Liver (tissue), 7 donors: ENCODE measurements at regions not wholly inside any gene's neighbourhood (a gene's known extent, or its start where the extent isn't known, plus 50 kb on each side); places are given as distances from the start of the nearest gene placed in this dataset.

ENCODE experiments used
- DNase-seq: peaks from one replicate; pipeline ENCODE4 v3.0.0-alpha.2; 2017; ENCODE audit warnings: low spot score
- H3K27ac ChIP-seq, 2 donors: one replicate each; pipeline ENCODE4 v1.7.0; 2013; ENCODE audit warnings: inconsistent platforms in 2 of 2, low read length in 2 of 2, control low read depth in 1 of 2, low read depth in 1 of 2, mild to moderate bottlenecking in 1 of 2
- H3K27me3 ChIP-seq, 4 donors: one replicate each; pipeline versions ENCODE4 v1.6.1 to v1.7.0; 2013; ENCODE audit warnings: low read length in 3 of 4, inconsistent platforms in 1 of 4, mild to moderate bottlenecking in 1 of 4, moderate library complexity in 1 of 4; ENCODE audit not compliant: control insufficient read depth in 4 of 4, insufficient read depth in 4 of 4
- H3K36me3 ChIP-seq, 4 donors: one replicate each; pipeline versions ENCODE4 v1.6.1 to v1.7.0; 2013; ENCODE audit warnings: low read length in 3 of 4, mild to moderate bottlenecking in 3 of 4, low read depth in 1 of 4, moderate library complexity in 1 of 4; ENCODE audit not compliant: control insufficient read depth in 4 of 4, insufficient read depth in 3 of 4
- H3K4me1 ChIP-seq, 4 donors: one replicate each; pipeline versions ENCODE4 v1.6.1 to v1.7.0; 2013; ENCODE audit warnings: low read length in 3 of 4, mild to moderate bottlenecking in 3 of 4, moderate library complexity in 1 of 4; ENCODE audit not compliant: control insufficient read depth in 4 of 4, insufficient read depth in 4 of 4
- H3K4me3 ChIP-seq, 3 donors: one replicate each; pipeline versions ENCODE4 v1.6.1 to v1.7.0; 2013; ENCODE audit warnings: low read length in 3 of 3, control low read depth in 1 of 3, low read depth in 1 of 3, mild to moderate bottlenecking in 1 of 3
- H3K9ac ChIP-seq, 2 donors: one replicate each; pipeline ENCODE4 v1.7.0; 2013; ENCODE audit warnings: low read length in 2 of 2, mild to moderate bottlenecking in 2 of 2, moderate library complexity in 2 of 2, control low read depth in 1 of 2, low read depth in 1 of 2
- H3K9me3 ChIP-seq, 4 donors: one replicate each; pipeline versions ENCODE4 v1.6.1 to v1.7.0; 2013; ENCODE audit warnings: low read length in 3 of 4; ENCODE audit not compliant: control insufficient read depth in 4 of 4
- ATF3 ChIP-seq: IDR thresholded peaks from 2 replicates; pipeline ENCODE4 v1.6.1; 2016; ENCODE audit warnings: antibody characterized with exemption
- EGR1 ChIP-seq, 2 donors: IDR thresholded peaks; 2 replicates each; pipeline ENCODE4 v1.6.1; 2016 to 2018; ENCODE audit warnings: antibody characterized with exemption in 2 of 2, low read depth in 2 of 2
- FOXA1 ChIP-seq: IDR thresholded peaks from 2 replicates; pipeline ENCODE4 v1.6.1; 2016; ENCODE audit warnings: antibody characterized with exemption
- FOXA2 ChIP-seq: IDR thresholded peaks from 2 replicates; pipeline ENCODE4 v1.6.1; 2016; ENCODE audit warnings: antibody characterized with exemption
- GABPA ChIP-seq, 2 donors: IDR thresholded peaks in 1 of 2; conservative IDR thresholded peaks in 1 of 2; 2 replicates each; pipeline ENCODE4 v1.6.1; 2016; ENCODE audit warnings: antibody characterized with exemption in 2 of 2, mild to moderate bottlenecking in 1 of 2, moderate library complexity in 1 of 2
- HNF4A ChIP-seq, 2 donors: conservative IDR thresholded peaks; 2 replicates each; pipeline ENCODE4 v1.6.1; 2016; ENCODE audit warnings: antibody characterized with exemption in 2 of 2, mild to moderate bottlenecking in 2 of 2
- HNF4G ChIP-seq: IDR thresholded peaks from 2 replicates; pipeline ENCODE4 v1.6.1; 2016; ENCODE audit warnings: antibody characterized with exemption
- JUND ChIP-seq, 2 donors: IDR thresholded peaks; 2 replicates each; pipeline ENCODE4 v1.6.1; 2016; ENCODE audit warnings: antibody characterized with exemption in 2 of 2
- MAX ChIP-seq: IDR thresholded peaks from 2 replicates; pipeline ENCODE4 v1.6.1; 2016; ENCODE audit warnings: antibody characterized with exemption
- NR2F2 ChIP-seq: IDR thresholded peaks from 2 replicates; pipeline ENCODE4 v1.6.1; 2016; ENCODE audit warnings: antibody characterized with exemption
- RAD21 ChIP-seq, 2 donors: IDR thresholded peaks; 2 replicates each; pipeline ENCODE4 v1.6.1; 2016; ENCODE audit warnings: antibody characterized with exemption in 2 of 2, mild to moderate bottlenecking in 2 of 2
- REST ChIP-seq: IDR thresholded peaks from 2 replicates; pipeline ENCODE4 v1.6.1; 2016; ENCODE audit warnings: antibody characterized with exemption, mild to moderate bottlenecking
- RXRA ChIP-seq, 2 donors: IDR thresholded peaks; 2 replicates each; pipeline ENCODE4 v1.6.1; 2017 to 2018; ENCODE audit warnings: antibody characterized with exemption in 2 of 2, mild to moderate bottlenecking in 1 of 2
- SP1 ChIP-seq: IDR thresholded peaks from 2 replicates; pipeline ENCODE4 v1.6.1; 2018; ENCODE audit warnings: antibody characterized with exemption, mild to moderate bottlenecking
- TAF1 ChIP-seq: conservative IDR thresholded peaks from 2 replicates; pipeline ENCODE4 v1.6.1; 2016; ENCODE audit warnings: antibody characterized with exemption, mild to moderate bottlenecking
- YY1 ChIP-seq: IDR thresholded peaks from 2 replicates; pipeline ENCODE4 v1.6.1; 2016; ENCODE audit warnings: antibody characterized with exemption, mild to moderate bottlenecking
- ZBTB33 ChIP-seq: IDR thresholded peaks from 2 replicates; pipeline ENCODE4 v1.6.1; 2016; ENCODE audit warnings: antibody characterized with exemption
- WGBS: extraction: QIAGEN DNeasy Blood & Tissue Kit; methylation state at CpG from one replicate; pipeline ENCODE4 v1.1.7; 2013; 5-methylcytosine and 5-hydroxymethylcytosine counted together
- donor health status: healthy.
- donor health status: healthy.
- donor health status: healthy.
- donor health status: healthy.

- 66% methylated on average over 4 of the region's 4 CpGs for WGBS
- TF ChIP-seq TAF1 (no peak), YY1 (no peak), NR2F2 (no peak), FOXA1 (no peak), ATF3 (no peak), RAD21 (IDR thresholded peaks at IDR 0.05) (no peak), ZBTB33 (no peak), RXRA (IDR thresholded peaks at IDR 0.05) (no peak), JUND (IDR thresholded peaks at IDR 0.05) (no peak), MAX (no peak), HNF4G (no peak), HNF4A (conservative IDR thresholded peaks at IDR 0.05) (no peak), GABPA (IDR thresholded peaks at IDR 0.05 in 1 of 2, conservative IDR thresholded peaks at IDR 0.05 in 1 of 2) (no peak), SP1 (no peak), FOXA2 (no peak), REST (no peak), EGR1 (IDR thresholded peaks at IDR 0.05; ENCODE audit: low read depth in 2 of 2) (no peak)
- Histone ChIP-seq H3K27me3 (no peaks in the 10 kb centered on the region), H3K36me3 (no peaks in the 10 kb centered on the region), H3K4me3 (no peak overlapping the region), H3K27ac (no peak overlapping the region), H3K9me3 (peaks cover 3 to 7% (median 7%) of the 10 kb centered on the region in 4 donors), H3K9ac (no peak overlapping the region), H3K4me1 (no peaks in the 10 kb centered on the region)
- DNase-seq: no peak
Measured at GRCh38 chr9:28443461-28443860, 870.2 kb upstream of the C9orf72 start.

- DNase-seq: no peak
- no peaks in the 10 kb centered on the region for H3K36me3 ChIP-seq
- H3K9ac ChIP-seq: no peak overlapping the region
- 90% methylated on average over 1 of the region's 1 CpG for WGBS
- H3K4me1 ChIP-seq: no peaks in the 10 kb centered on the region
- no peaks in the 10 kb centered on the region for H3K27me3 ChIP-seq
- no peak overlapping the region for H3K4me3 ChIP-seq
- TF ChIP-seq TAF1: no peak
- peaks cover 3 to 7% (median 7%) of the 10 kb centered on the region in 4 donors for H3K9me3 ChIP-seq
- H3K27ac ChIP-seq: no peak overlapping the region
Measured at GRCh38 chr9:28444637-28445036, 871.4 kb upstream of the C9orf72 start.
